GM23338 (cell line): ENCODE measurements at regions not wholly inside any gene's neighbourhood (a gene's known extent, or its start where the extent isn't known, plus 50 kb on each side); places are given as distances from the start of the nearest gene placed in this dataset.

ENCODE experiments used
- CREB1 ChIP-seq: fragments of 250-450 bp; sonication (Bioruptor Pico); IDR thresholded peaks from 2 replicates; pipeline ENCODE4 v1.5.0; 2020; ENCODE audit warnings: low read depth, mild to moderate bottlenecking, moderate library complexity
- EZH2 ChIP-seq: fragments of 200-600 bp; sonication (generic); IDR thresholded peaks from one replicate; pipeline ENCODE4 v1.8.0; 2017; ENCODE audit warnings: antibody characterized with exemption, mild to moderate bottlenecking, low read depth; ENCODE audit not compliant: unreplicated experiment
- EZH2phosphoT487 ChIP-seq: fragments of 200-600 bp; sonication (generic); IDR thresholded peaks from one replicate; pipeline ENCODE4 v1.8.1; 2018; ENCODE audit warnings: antibody characterized with exemption; ENCODE audit not compliant: unreplicated experiment
- JUNB ChIP-seq: IDR thresholded peaks from one replicate; pipeline ENCODE4 v1.6.1; 2016; ENCODE audit warnings: antibody characterized with exemption; ENCODE audit not compliant: unreplicated experiment
- NANOG ChIP-seq: IDR thresholded peaks from 2 replicates; pipeline ENCODE4 v1.6.1; 2016; ENCODE audit warnings: antibody characterized with exemption, borderline replicate concordance
- POLR2AphosphoS5 ChIP-seq: IDR thresholded peaks from 2 replicates; pipeline ENCODE4 v1.6.1; 2016; ENCODE audit warnings: antibody characterized with exemption, low read depth
- STAT1 ChIP-seq: IDR thresholded peaks from one replicate; pipeline ENCODE4 v1.6.1; 2016; ENCODE audit warnings: antibody characterized with exemption; ENCODE audit not compliant: unreplicated experiment
- ZNF114 ChIP-seq: fragments of 250-450 bp; sonication (Bioruptor Pico); IDR thresholded peaks from 2 replicates; pipeline ENCODE4 v1.5.0; 2020; ENCODE audit warnings: mild to moderate bottlenecking, moderate library complexity
- TF ChIP-seq, protein P1 (sequence below), 2 experiments: fragments of 200-600 bp in 1 of 2; sonication (generic) in 1 of 2; conservative IDR thresholded peaks; 2 replicates each; pipeline versions ENCODE4 v1.5.1 to v1.6.1; 2016 to 2017; ENCODE audit warnings: antibody characterized with exemption in 2 of 2, low read depth in 2 of 2, mild to moderate bottlenecking in 2 of 2, moderate library complexity in 1 of 2
- TF ChIP-seq, protein P2 (sequence below): IDR thresholded peaks from 2 replicates; pipeline ENCODE4 v1.6.1; 2016; ENCODE audit warnings: antibody characterized with exemption
- TF ChIP-seq, protein P3 (sequence below): IDR thresholded peaks from one replicate; pipeline ENCODE4 v1.6.1; 2018; ENCODE audit warnings: antibody characterized with exemption; ENCODE audit not compliant: unreplicated experiment
- TF ChIP-seq, protein P4 (sequence below): fragments of 250-450 bp; sonication (Bioruptor Pico); IDR thresholded peaks from 2 replicates; pipeline ENCODE4 v1.5.0; 2020; ENCODE audit warnings: mild to moderate bottlenecking, moderate library complexity

DNA sequence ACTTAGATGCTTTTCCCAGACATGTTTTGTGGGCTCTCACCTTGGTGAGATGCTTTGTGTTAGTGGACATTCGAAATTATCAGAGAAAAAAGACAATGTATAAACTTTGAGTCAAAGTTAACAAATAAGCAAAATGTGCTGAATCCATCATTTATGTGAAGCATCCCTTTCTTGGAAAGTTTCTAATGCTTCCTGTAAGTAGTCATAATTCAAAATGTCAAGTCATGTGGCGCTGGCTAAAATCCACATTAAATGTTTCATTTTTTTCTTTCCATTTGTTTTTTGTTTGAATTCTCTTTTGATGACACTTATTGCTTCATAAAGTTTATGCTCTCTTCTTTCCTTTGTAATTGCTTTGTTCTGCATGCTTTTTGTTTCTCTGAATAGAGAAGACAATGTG lies 107.2 kb upstream of the CENPW start:
- TF ChIP-seq POLR2AphosphoS5 (no peak), EZH2phosphoT487 (no peak), EZH2 (no peak), NANOG (no peak), CREB1 (CRISPR knock-in tag) (no peak), STAT1 (no peak), ZNF114 (CRISPR knock-in tag) (no peak), JUNB (no peak)
- TF ChIP-seq, protein P1, sequence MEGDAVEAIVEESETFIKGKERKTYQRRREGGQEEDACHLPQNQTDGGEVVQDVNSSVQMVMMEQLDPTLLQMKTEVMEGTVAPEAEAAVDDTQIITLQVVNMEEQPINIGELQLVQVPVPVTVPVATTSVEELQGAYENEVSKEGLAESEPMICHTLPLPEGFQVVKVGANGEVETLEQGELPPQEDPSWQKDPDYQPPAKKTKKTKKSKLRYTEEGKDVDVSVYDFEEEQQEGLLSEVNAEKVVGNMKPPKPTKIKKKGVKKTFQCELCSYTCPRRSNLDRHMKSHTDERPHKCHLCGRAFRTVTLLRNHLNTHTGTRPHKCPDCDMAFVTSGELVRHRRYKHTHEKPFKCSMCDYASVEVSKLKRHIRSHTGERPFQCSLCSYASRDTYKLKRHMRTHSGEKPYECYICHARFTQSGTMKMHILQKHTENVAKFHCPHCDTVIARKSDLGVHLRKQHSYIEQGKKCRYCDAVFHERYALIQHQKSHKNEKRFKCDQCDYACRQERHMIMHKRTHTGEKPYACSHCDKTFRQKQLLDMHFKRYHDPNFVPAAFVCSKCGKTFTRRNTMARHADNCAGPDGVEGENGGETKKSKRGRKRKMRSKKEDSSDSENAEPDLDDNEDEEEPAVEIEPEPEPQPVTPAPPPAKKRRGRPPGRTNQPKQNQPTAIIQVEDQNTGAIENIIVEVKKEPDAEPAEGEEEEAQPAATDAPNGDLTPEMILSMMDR (conservative IDR thresholded peaks at IDR 0.05; ENCODE audit: low read depth in 2 of 2), result no peak
- TF ChIP-seq, protein P2, sequence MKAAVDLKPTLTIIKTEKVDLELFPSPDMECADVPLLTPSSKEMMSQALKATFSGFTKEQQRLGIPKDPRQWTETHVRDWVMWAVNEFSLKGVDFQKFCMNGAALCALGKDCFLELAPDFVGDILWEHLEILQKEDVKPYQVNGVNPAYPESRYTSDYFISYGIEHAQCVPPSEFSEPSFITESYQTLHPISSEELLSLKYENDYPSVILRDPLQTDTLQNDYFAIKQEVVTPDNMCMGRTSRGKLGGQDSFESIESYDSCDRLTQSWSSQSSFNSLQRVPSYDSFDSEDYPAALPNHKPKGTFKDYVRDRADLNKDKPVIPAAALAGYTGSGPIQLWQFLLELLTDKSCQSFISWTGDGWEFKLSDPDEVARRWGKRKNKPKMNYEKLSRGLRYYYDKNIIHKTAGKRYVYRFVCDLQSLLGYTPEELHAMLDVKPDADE, result no peak
- TF ChIP-seq, protein P3, sequence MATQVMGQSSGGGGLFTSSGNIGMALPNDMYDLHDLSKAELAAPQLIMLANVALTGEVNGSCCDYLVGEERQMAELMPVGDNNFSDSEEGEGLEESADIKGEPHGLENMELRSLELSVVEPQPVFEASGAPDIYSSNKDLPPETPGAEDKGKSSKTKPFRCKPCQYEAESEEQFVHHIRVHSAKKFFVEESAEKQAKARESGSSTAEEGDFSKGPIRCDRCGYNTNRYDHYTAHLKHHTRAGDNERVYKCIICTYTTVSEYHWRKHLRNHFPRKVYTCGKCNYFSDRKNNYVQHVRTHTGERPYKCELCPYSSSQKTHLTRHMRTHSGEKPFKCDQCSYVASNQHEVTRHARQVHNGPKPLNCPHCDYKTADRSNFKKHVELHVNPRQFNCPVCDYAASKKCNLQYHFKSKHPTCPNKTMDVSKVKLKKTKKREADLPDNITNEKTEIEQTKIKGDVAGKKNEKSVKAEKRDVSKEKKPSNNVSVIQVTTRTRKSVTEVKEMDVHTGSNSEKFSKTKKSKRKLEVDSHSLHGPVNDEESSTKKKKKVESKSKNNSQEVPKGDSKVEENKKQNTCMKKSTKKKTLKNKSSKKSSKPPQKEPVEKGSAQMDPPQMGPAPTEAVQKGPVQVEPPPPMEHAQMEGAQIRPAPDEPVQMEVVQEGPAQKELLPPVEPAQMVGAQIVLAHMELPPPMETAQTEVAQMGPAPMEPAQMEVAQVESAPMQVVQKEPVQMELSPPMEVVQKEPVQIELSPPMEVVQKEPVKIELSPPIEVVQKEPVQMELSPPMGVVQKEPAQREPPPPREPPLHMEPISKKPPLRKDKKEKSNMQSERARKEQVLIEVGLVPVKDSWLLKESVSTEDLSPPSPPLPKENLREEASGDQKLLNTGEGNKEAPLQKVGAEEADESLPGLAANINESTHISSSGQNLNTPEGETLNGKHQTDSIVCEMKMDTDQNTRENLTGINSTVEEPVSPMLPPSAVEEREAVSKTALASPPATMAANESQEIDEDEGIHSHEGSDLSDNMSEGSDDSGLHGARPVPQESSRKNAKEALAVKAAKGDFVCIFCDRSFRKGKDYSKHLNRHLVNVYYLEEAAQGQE, result no peak
- TF ChIP-seq, protein P4, sequence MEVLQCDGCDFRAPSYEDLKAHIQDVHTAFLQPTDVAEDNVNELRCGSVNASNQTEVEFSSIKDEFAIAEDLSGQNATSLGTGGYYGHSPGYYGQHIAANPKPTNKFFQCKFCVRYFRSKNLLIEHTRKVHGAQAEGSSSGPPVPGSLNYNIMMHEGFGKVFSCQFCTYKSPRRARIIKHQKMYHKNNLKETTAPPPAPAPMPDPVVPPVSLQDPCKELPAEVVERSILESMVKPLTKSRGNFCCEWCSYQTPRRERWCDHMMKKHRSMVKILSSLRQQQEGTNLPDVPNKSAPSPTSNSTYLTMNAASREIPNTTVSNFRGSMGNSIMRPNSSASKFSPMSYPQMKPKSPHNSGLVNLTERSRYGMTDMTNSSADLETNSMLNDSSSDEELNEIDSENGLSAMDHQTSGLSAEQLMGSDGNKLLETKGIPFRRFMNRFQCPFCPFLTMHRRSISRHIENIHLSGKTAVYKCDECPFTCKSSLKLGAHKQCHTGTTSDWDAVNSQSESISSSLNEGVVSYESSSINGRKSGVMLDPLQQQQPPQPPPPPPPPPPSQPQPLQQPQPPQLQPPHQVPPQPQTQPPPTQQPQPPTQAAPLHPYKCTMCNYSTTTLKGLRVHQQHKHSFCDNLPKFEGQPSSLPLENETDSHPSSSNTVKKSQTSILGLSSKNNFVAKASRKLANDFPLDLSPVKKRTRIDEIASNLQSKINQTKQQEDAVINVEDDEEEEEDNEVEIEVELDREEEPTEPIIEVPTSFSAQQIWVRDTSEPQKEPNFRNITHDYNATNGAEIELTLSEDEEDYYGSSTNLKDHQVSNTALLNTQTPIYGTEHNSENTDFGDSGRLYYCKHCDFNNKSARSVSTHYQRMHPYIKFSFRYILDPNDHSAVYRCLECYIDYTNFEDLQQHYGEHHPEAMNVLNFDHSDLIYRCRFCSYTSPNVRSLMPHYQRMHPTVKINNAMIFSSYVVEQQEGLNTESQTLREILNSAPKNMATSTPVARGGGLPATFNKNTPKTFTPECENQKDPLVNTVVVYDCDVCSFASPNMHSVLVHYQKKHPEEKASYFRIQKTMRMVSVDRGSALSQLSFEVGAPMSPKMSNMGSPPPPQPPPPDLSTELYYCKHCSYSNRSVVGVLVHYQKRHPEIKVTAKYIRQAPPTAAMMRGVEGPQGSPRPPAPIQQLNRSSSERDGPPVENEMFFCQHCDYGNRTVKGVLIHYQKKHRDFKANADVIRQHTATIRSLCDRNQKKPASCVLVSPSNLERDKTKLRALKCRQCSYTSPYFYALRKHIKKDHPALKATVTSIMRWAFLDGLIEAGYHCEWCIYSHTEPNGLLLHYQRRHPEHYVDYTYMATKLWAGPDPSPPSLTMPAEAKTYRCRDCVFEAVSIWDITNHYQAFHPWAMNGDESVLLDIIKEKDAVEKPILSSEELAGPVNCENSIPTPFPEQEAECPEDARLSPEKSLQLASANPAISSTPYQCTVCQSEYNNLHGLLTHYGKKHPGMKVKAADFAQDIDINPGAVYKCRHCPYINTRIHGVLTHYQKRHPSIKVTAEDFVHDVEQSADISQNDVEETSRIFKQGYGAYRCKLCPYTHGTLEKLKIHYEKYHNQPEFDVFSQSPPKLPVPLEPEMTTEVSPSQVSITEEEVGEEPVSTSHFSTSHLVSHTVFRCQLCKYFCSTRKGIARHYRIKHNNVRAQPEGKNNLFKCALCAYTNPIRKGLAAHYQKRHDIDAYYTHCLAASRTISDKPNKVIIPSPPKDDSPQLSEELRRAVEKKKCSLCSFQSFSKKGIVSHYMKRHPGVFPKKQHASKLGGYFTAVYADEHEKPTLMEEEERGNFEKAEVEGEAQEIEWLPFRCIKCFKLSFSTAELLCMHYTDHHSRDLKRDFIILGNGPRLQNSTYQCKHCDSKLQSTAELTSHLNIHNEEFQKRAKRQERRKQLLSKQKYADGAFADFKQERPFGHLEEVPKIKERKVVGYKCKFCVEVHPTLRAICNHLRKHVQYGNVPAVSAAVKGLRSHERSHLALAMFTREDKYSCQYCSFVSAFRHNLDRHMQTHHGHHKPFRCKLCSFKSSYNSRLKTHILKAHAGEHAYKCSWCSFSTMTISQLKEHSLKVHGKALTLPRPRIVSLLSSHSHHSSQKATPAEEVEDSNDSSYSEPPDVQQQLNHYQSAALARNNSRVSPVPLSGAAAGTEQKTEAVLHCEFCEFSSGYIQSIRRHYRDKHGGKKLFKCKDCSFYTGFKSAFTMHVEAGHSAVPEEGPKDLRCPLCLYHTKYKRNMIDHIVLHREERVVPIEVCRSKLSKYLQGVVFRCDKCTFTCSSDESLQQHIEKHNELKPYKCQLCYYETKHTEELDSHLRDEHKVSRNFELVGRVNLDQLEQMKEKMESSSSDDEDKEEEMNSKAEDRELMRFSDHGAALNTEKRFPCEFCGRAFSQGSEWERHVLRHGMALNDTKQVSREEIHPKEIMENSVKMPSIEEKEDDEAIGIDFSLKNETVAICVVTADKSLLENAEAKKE (CRISPR knock-in tag), result no peak
